H1 (cell line): ENCODE measurements at regions not wholly inside any gene's neighbourhood (a gene's known extent, or its start where the extent isn't known, plus 50 kb on each side); places are given as distances from the start of the nearest gene placed in this dataset.

Source experiments
- CTCF ChIA-PET: fragments of 300-600 bp; sonication (Branson Sonifier 250); formaldehyde crosslinking; loops from one replicate; lab custom pipeline; 2021; ENCODE audit not compliant: partially characterized antibody; lab: Charles Lee
- POLR2A ChIA-PET: fragments of 300-600 bp; sonication (Branson Sonifier 250); formaldehyde crosslinking; loops from one replicate; lab custom pipeline; 2021; ENCODE audit warnings: inconsistent platforms; ENCODE audit not compliant: partially characterized antibody; lab: Charles Lee
- DNase-seq, 2 experiments: peaks; one replicate each; pipeline versions ENCODE4 v3.0.0 to v3.0.0-alpha.2; 2010 to 2022; ENCODE audit warnings: low spot score in 2 of 2, low read depth in 1 of 2, mixed read lengths in 1 of 2
- FAIRE-seq: peaks from 2 replicates; lab custom pipeline; 2011; peaks lifted over from hg19 to GRCh38; lab: Jason Lieb, UNC
- H2AFZ ChIP-seq: 2 replicates; pipeline ENCODE4 v1.8.1; 2012; ENCODE audit warnings: low read length, inconsistent platforms
- H2AK5ac ChIP-seq: 2 replicates; pipeline ENCODE4 v1.6.1; 2013; ENCODE audit warnings: low read depth, low read length
- H2BK120ac ChIP-seq: replicated peaks from 2 replicates; pipeline ENCODE3; 2013; ENCODE audit warnings: low read depth, low read length, inconsistent platforms
- H2BK12ac ChIP-seq: 2 replicates; pipeline ENCODE4 v1.6.1; 2013; ENCODE audit warnings: low read depth, low read length
- H2BK15ac ChIP-seq: 2 replicates; pipeline ENCODE4 v1.6.1; 2013; ENCODE audit warnings: low read length
- H2BK20ac ChIP-seq: 2 replicates; pipeline ENCODE4 v1.6.1; 2013; ENCODE audit warnings: low read length
- H2BK5ac ChIP-seq: 2 replicates; pipeline ENCODE4 v1.6.1; 2013; ENCODE audit warnings: low read depth, low read length
- H3K14ac ChIP-seq: 2 replicates; pipeline ENCODE4 v1.6.1; 2013; ENCODE audit warnings: inconsistent platforms; ENCODE audit not compliant: insufficient read length
- H3K18ac ChIP-seq: 2 replicates; pipeline ENCODE4 v1.6.1; 2013; ENCODE audit warnings: low read length; ENCODE audit errors: extremely low read depth
- H3K23ac ChIP-seq: 2 replicates; pipeline ENCODE4 v1.6.1; 2013; ENCODE audit warnings: inconsistent platforms; ENCODE audit not compliant: insufficient read length
- H3K23me2 ChIP-seq: 2 replicates; pipeline ENCODE4 v1.6.1; 2013; ENCODE audit warnings: low read depth, low read length
- H3K27ac ChIP-seq: 2 replicates; pipeline ENCODE4 v1.6.1; 2011; ENCODE audit warnings: low read depth, low read length, inconsistent platforms
- H3K27me3 ChIP-seq, 4 experiments: replicated peaks in 1 of 4; 1 replicate in 1 of 4; 2 replicates in 3 of 4; pipeline versions ENCODE4 v1.6.1 to v1.8.1; 2011 to 2013; ENCODE audit warnings: low read length in 3 of 4, mild to moderate bottlenecking in 3 of 4, inconsistent platforms in 2 of 4, mixed read lengths in 2 of 4, moderate library complexity in 1 of 4; ENCODE audit not compliant: control insufficient read depth in 3 of 4, insufficient read depth in 3 of 4; ENCODE audit errors: extremely low read depth in 1 of 4
- H3K36me3 ChIP-seq, 4 experiments: 2 replicates each; pipeline versions ENCODE4 v1.6.1 to v1.8.1; 2011 to 2013; ENCODE audit warnings: mild to moderate bottlenecking in 4 of 4, low read length in 3 of 4, moderate library complexity in 2 of 4, control low read depth in 1 of 4, inconsistent platforms in 1 of 4; ENCODE audit not compliant: insufficient read depth in 4 of 4, control insufficient read depth in 2 of 4
- H3K4ac ChIP-seq: replicated peaks from 2 replicates; pipeline ENCODE3; 2013; ENCODE audit warnings: low read length, low read depth, mixed read lengths, inconsistent platforms; ENCODE audit not compliant: insufficient read length
- H3K4me1 ChIP-seq, 4 experiments: replicated peaks in 1 of 4; 1 replicate in 1 of 4; 2 replicates in 3 of 4; pipeline versions ENCODE4 v1.6.1 to v1.8.1; 2011 to 2013; ENCODE audit warnings: low read length in 3 of 4, inconsistent platforms in 2 of 4, mixed read lengths in 1 of 4; ENCODE audit not compliant: insufficient read depth in 4 of 4, control insufficient read depth in 3 of 4
- H3K4me2 ChIP-seq, 2 experiments: 2 replicates each; pipeline versions ENCODE4 v1.6.1 to v1.8.1; 2011 to 2013; ENCODE audit warnings: low read depth in 2 of 2, low read length in 2 of 2, control low read depth in 1 of 2, inconsistent platforms in 1 of 2, mild to moderate bottlenecking in 1 of 2; ENCODE audit not compliant: insufficient read depth in 1 of 2
- H3K4me3 ChIP-seq, 4 experiments: fragments of 200-600, 300-600 bp in 1 of 4; sonication (generic), shearing (Covaris generic), sonication (Bioruptor Twin) in 1 of 4; 2 replicates each; pipeline versions ENCODE4 v1.5.1 to v1.8.1; 2011 to 2016; ENCODE audit warnings: low read length in 4 of 4, low read depth in 3 of 4, control low read depth in 2 of 4, inconsistent platforms in 2 of 4, mild to moderate bottlenecking in 2 of 4, mixed read lengths in 1 of 4, moderate library complexity in 1 of 4; ENCODE audit not compliant: insufficient read depth in 2 of 4; ENCODE audit errors: extremely low read depth in 1 of 4
- H3K56ac ChIP-seq: replicated peaks from 2 replicates; pipeline ENCODE3; 2013; ENCODE audit warnings: low read depth, mild to moderate bottlenecking, mixed read lengths, low read length, inconsistent platforms; ENCODE audit not compliant: insufficient read length
- H3K79me1 ChIP-seq: 2 replicates; pipeline ENCODE4 v1.6.1; 2013; ENCODE audit warnings: low read depth, low read length, control low read depth
- H3K79me2 ChIP-seq, 2 experiments: 2 replicates each; pipeline versions ENCODE4 v1.6.1 to v1.8.1; 2012 to 2013; ENCODE audit warnings: low read length in 2 of 2, mild to moderate bottlenecking in 2 of 2, inconsistent platforms in 1 of 2; ENCODE audit not compliant: insufficient read depth in 2 of 2, control insufficient read depth in 1 of 2
- H3K9ac ChIP-seq, 4 experiments: replicated peaks in 1 of 4; 1 replicate in 1 of 4; 2 replicates in 3 of 4; pipeline versions ENCODE4 v1.6.1 to v1.8.1; 2011 to 2013; ENCODE audit warnings: low read depth in 3 of 4, low read length in 3 of 4, control low read depth in 2 of 4, mild to moderate bottlenecking in 2 of 4, moderate library complexity in 2 of 4, inconsistent platforms in 1 of 4; ENCODE audit errors: extremely low read depth in 1 of 4
- H3K9me3 ChIP-seq, 2 experiments: 2 replicates each; pipeline versions ENCODE4 v1.6.1 to v1.8.1; 2012 to 2013; ENCODE audit warnings: mild to moderate bottlenecking in 2 of 2, moderate library complexity in 2 of 2, control low read depth in 1 of 2, inconsistent platforms in 1 of 2, low read depth in 1 of 2, low read length in 1 of 2, mixed read lengths in 1 of 2; ENCODE audit not compliant: insufficient read depth in 2 of 2
- H4K20me1 ChIP-seq, 2 experiments: replicated peaks in 1 of 2; 2 replicates each; pipeline versions ENCODE3 to v1.8.1; 2011 to 2013; ENCODE audit warnings: inconsistent platforms in 2 of 2, low read length in 2 of 2, mild to moderate bottlenecking in 1 of 2; ENCODE audit not compliant: insufficient read depth in 2 of 2, control insufficient read depth in 1 of 2
- H4K5ac ChIP-seq: 2 replicates; pipeline ENCODE4 v1.6.1; 2013; ENCODE audit warnings: low read length, low read depth, mixed read lengths, inconsistent platforms; ENCODE audit not compliant: insufficient read length
- H4K8ac ChIP-seq: 2 replicates; pipeline ENCODE4 v1.8.0; 2013; ENCODE audit warnings: mild to moderate bottlenecking, moderate library complexity, low read length, inconsistent platforms; ENCODE audit not compliant: insufficient read depth; ENCODE audit errors: extremely low read depth
- H4K91ac ChIP-seq: replicated peaks from 2 replicates; pipeline ENCODE3; 2013; ENCODE audit warnings: low read length, mixed read lengths, inconsistent platforms; ENCODE audit not compliant: insufficient read length
- BACH1 ChIP-seq: IDR thresholded peaks from 2 replicates; pipeline ENCODE4 v1.6.1; 2012; ENCODE audit warnings: low read length, improper control_type of control experiment
- CHD1 ChIP-seq: IDR thresholded peaks from 2 replicates; pipeline ENCODE4 v1.6.1; 2012; ENCODE audit warnings: low read depth, low read length, improper control_type of control experiment
- FOSL1 ChIP-seq: IDR thresholded peaks from 2 replicates; pipeline ENCODE4 v1.6.1; 2011; ENCODE audit warnings: mild to moderate bottlenecking, low read depth, low read length, moderate library complexity; ENCODE audit not compliant: insufficient read depth
- GTF2F1 ChIP-seq: IDR thresholded peaks from 2 replicates; pipeline ENCODE4 v1.6.1; 2012; ENCODE audit warnings: low read depth, low read length, improper control_type of control experiment, borderline replicate concordance
- HDAC6 ChIP-seq: IDR thresholded peaks from one replicate; pipeline ENCODE4 v1.7.1; 2012; ENCODE audit warnings: low read depth, mild to moderate bottlenecking, inconsistent platforms, low read length, moderate library complexity
- WGBS, 2 experiments: shearing (Covaris generic) in 1 of 2; methylation state at CpG; one replicate each; pipeline versions ENCODE4 v1.1.6 to v1.1.7; 2013 to 2015; ENCODE audit warnings: low lambda C conversion rate in 2 of 2, mixed read lengths in 2 of 2, inconsistent platforms in 1 of 2, low coverage in 1 of 2, missing lambda C conversion rate in 1 of 2; ENCODE audit not compliant: insufficient replicate concordance in 2 of 2, insufficient coverage in 1 of 2, insufficient read length in 1 of 2; ENCODE audit errors: extremely low coverage in 1 of 2, missing lambda C conversion rate in 1 of 2; 5-methylcytosine and 5-hydroxymethylcytosine counted together

DNA sequence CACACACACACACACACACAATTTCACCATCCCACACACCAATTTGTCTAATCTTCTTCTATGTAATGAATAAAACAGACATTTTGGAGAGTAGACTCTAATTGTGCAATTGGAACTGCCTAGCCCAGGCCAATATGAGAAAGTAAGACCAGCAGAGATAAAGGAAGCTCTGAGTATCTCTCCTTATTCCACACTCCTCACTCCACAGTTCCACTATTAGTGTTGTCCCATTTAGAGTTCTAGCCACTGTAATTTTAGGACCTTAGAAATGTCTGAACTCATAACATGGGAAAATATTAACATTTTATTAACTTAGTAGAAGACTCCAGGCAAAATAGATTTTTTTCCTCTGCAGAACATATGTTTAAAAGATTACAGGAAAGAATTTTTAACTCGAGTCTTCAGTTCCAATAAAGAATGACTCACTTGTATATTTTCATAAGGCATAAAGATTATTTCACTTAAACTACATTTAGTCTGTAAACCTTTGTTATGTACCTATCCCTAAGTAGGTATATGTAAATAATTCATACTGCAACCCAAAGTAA is 297.6 kb upstream of the INTU start:
- WGBS, 2 experiments, result 95% methylated on average over 1 of the region's 1 CpG; no CpG with 5 or more reads in 1 of the 2 experiments
- Histone ChIP-seq H2BK120ac (no peak overlapping the region), H3K23ac (no peak overlapping the region), H3K27ac (no peak overlapping the region), H3K4me3 (no peak overlapping the region), H3K14ac (no peak overlapping the region), H2AFZ (no peak overlapping the region), H3K9me3 (no peaks in the 10 kb centered on the region; a peak in 2 of 4 replicates), H3K9ac (no peak overlapping the region), H3K4me2 (no peak overlapping the region), H3K4ac (no peak overlapping the region), H2BK12ac (no peak overlapping the region), H2BK5ac (no peak overlapping the region), H3K56ac (no peak overlapping the region), H3K18ac (no peak overlapping the region), H3K4me1 (no peaks in the 10 kb centered on the region), H3K36me3 (no peaks in the 10 kb centered on the region), H2BK20ac (no peak overlapping the region), H3K23me2 (no peaks in the 10 kb centered on the region; the same call in 1 of the 2 replicates), H3K79me2 (no peaks in the 10 kb centered on the region), H2AK5ac (no peak overlapping the region), H2BK15ac (no peak overlapping the region), H4K91ac (no peak overlapping the region), H4K20me1 (no peaks in the 10 kb centered on the region), H3K79me1 (no peaks in the 10 kb centered on the region), H4K8ac (no peak overlapping the region), H3K27me3 (no peaks in the 10 kb centered on the region), H4K5ac (no peak overlapping the region)
- DNase-seq (no peak), FAIRE-seq (no peak)
- POLR2A ChIA-PET, result no interaction called here
- CTCF ChIA-PET, result no interaction called here
- no peak for TF ChIP-seq FOSL1
- TF ChIP-seq CHD1, result no peak
- TF ChIP-seq BACH1, result no peak
- TF ChIP-seq HDAC6, result no peak
- no peak for TF ChIP-seq GTF2F1
